SK-N-MC (cell line): ENCODE measurements at regions not wholly inside any gene's neighbourhood (a gene's known extent, or its start where the extent isn't known, plus 50 kb on each side); places are given as distances from the start of the nearest gene placed in this dataset.

ENCODE experiments used
- DNase-seq: peaks from one replicate; pipeline ENCODE4 v3.0.0-alpha.2; 2011; ENCODE audit warnings: low read depth, low spot score
- H3K27ac ChIP-seq: fragments of 200-600 bp; sonication (generic); 2 replicates; pipeline ENCODE4 v1.5.1; 2016; ENCODE audit warnings: mixed run types
- H3K36me3 ChIP-seq: fragments of 200-600 bp; sonication (generic); 2 replicates; pipeline ENCODE4 v1.6.1; 2017; ENCODE audit warnings: antibody characterized with exemption, low read length, mixed read lengths; ENCODE audit not compliant: insufficient read depth
- H3K4me3 ChIP-seq: fragments of 200-600 bp; sonication (generic); 2 replicates; pipeline ENCODE4 v1.5.1; 2016
- H3K9ac ChIP-seq: fragments of 200-600 bp; sonication (generic); 2 replicates; pipeline ENCODE4 v1.8.0; 2017; ENCODE audit warnings: mixed run types, mixed read lengths; ENCODE audit not compliant: insufficient read length
- H3K9me3 ChIP-seq: fragments of 200-600 bp; sonication (generic); 2 replicates; pipeline ENCODE4 v1.6.1; 2017; ENCODE audit warnings: low read depth, mild to moderate bottlenecking, antibody characterized with exemption, low read length, moderate library complexity, mixed read lengths
- EZH2 ChIP-seq: fragments of 200-600 bp; sonication (generic); IDR thresholded peaks from one replicate; pipeline ENCODE4 v1.6.1; 2017; ENCODE audit warnings: antibody characterized with exemption
- FOXP2 ChIP-seq: optimal IDR thresholded peaks from 2 replicates; pipeline ENCODE3; 2011; ENCODE audit warnings: mild to moderate bottlenecking, moderate library complexity; ENCODE audit not compliant: insufficient read depth; ENCODE audit errors: extremely low read length, control extremely low read depth
- POLR2AphosphoS5 ChIP-seq: IDR thresholded peaks from 2 replicates; pipeline ENCODE4 v1.6.1; 2012; ENCODE audit warnings: mild to moderate bottlenecking, low read depth, low read length, borderline replicate concordance

GRCh38 chr11:37727371-37727770 is 1129.3 kb upstream of the RAG2 start:
- Histone ChIP-seq H3K4me3 (no peak overlapping the region), H3K36me3 (no peaks in the 10 kb centered on the region), H3K9ac (no peak overlapping the region), H3K27ac (no peak overlapping the region), H3K9me3 (no peaks in the 10 kb centered on the region)
- no peak for DNase-seq
- TF ChIP-seq POLR2AphosphoS5 = no peak
- no peak for TF ChIP-seq FOXP2
- TF ChIP-seq EZH2 = no peak

GRCh38 chr11:37724315-37724714 is 1126.3 kb upstream of the RAG2 start:
- Histone ChIP-seq H3K4me3 (no peak overlapping the region), H3K36me3 (no peaks in the 10 kb centered on the region), H3K9ac (no peak overlapping the region), H3K9me3 (no peaks in the 10 kb centered on the region), H3K27ac (no peak overlapping the region)
- DNase-seq = no peak
- no peak for TF ChIP-seq EZH2
- no peak for TF ChIP-seq POLR2AphosphoS5
- TF ChIP-seq FOXP2 = no peak

- Histone ChIP-seq H3K36me3 (no peaks in the 10 kb centered on the region), H3K27ac (no peak overlapping the region), H3K4me3 (no peak overlapping the region), H3K9ac (no peak overlapping the region), H3K9me3 (no peaks in the 10 kb centered on the region)
- no peak for DNase-seq
- TF ChIP-seq POLR2AphosphoS5 = no peak
- TF ChIP-seq FOXP2 = no peak
- no peak for TF ChIP-seq EZH2
These were observed 1123.4 kb upstream of the RAG2 start for GRCh38 chr11:37721485-37721884.

GRCh38 chr11:37718431-37718999 is 1120.5 kb upstream of the RAG2 start:
- DNase-seq = no peak
- Histone ChIP-seq H3K36me3 (no peaks in the 10 kb centered on the region), H3K9ac (no peak overlapping the region), H3K4me3 (no peak overlapping the region), H3K9me3 (no peaks in the 10 kb centered on the region), H3K27ac (no peak overlapping the region)
- TF ChIP-seq EZH2 (no peak), POLR2AphosphoS5 (no peak), FOXP2 (no peak)

- H3K27ac ChIP-seq = no peak overlapping the region
- H3K4me3 ChIP-seq = no peak overlapping the region
- H3K9me3 ChIP-seq = no peaks in the 10 kb centered on the region
- no peak overlapping the region for H3K9ac ChIP-seq
- H3K36me3 ChIP-seq = no peaks in the 10 kb centered on the region
- no peak for DNase-seq
- TF ChIP-seq POLR2AphosphoS5 (no peak), FOXP2 (no peak), EZH2 (no peak)
These were observed 1114.2 kb upstream of the RAG2 start for GRCh38 chr11:37712251-37712650.

GRCh38 chr11:37710031-37710430 is 1112.0 kb upstream of the RAG2 start:
- peak overlapping the region; percentile 35; the same call in 1 of the 2 replicates for H3K27ac ChIP-seq
- no peak for TF ChIP-seq EZH2
- no peaks in the 10 kb centered on the region for H3K9me3 ChIP-seq
- no peak overlapping the region for H3K9ac ChIP-seq
- H3K36me3 ChIP-seq = no peaks in the 10 kb centered on the region
- no peak overlapping the region for H3K4me3 ChIP-seq
- DNase-seq = no peak

GRCh38 chr11:37704791-37705190 is 1106.8 kb upstream of the RAG2 start:
- Histone ChIP-seq H3K4me3 (no peak overlapping the region), H3K27ac (no peak overlapping the region), H3K36me3 (no peaks in the 10 kb centered on the region), H3K9ac (no peak overlapping the region), H3K9me3 (no peaks in the 10 kb centered on the region)
- TF ChIP-seq POLR2AphosphoS5 = no peak
- no peak for TF ChIP-seq FOXP2
- no peak for TF ChIP-seq EZH2
- no peak for DNase-seq

GRCh38 chr11:37699644-37700043 is 1101.6 kb upstream of the RAG2 start:
- H3K9ac ChIP-seq = no peak overlapping the region
- no peak overlapping the region for H3K4me3 ChIP-seq
- TF ChIP-seq FOXP2 (no peak), POLR2AphosphoS5 (no peak), EZH2 (no peak)

GRCh38 chr11:37695283-37695682 is 1097.2 kb upstream of the RAG2 start:
- Histone ChIP-seq H3K4me3 (no peak overlapping the region), H3K36me3 (no peaks in the 10 kb centered on the region), H3K9me3 (no peaks in the 10 kb centered on the region), H3K27ac (no peak overlapping the region), H3K9ac (no peak overlapping the region)
- no peak for DNase-seq
- no peak for TF ChIP-seq POLR2AphosphoS5
- no peak for TF ChIP-seq EZH2
- no peak for TF ChIP-seq FOXP2

More at GRCh38 chr11:37699644-37700043, 1101.6 kb upstream of the RAG2 start:
- no peaks in the 10 kb centered on the region for H3K36me3 ChIP-seq
- no peaks in the 10 kb centered on the region for H3K9me3 ChIP-seq
- DNase-seq = no peak
- no peak overlapping the region for H3K27ac ChIP-seq

- no peak overlapping the region for H3K9ac ChIP-seq
- no peak for TF ChIP-seq POLR2AphosphoS5
- no peak for TF ChIP-seq EZH2
- TF ChIP-seq FOXP2 = no peak
These were observed 1091.9 kb upstream of the RAG2 start for GRCh38 chr11:37689951-37690350.

More at GRCh38 chr11:37689951-37690350, 1091.9 kb upstream of the RAG2 start:
- Histone ChIP-seq H3K9me3 (no peaks in the 10 kb centered on the region), H3K36me3 (no peaks in the 10 kb centered on the region), H3K27ac (no peak overlapping the region), H3K4me3 (no peak overlapping the region)
- no peak for DNase-seq
